ENCODE measurements at regions not wholly inside any gene's neighbourhood (a gene's known extent, or its start where the extent isn't known, plus 50 kb on each side); places are given as distances from the start of the nearest gene placed in this dataset.

DNA sequence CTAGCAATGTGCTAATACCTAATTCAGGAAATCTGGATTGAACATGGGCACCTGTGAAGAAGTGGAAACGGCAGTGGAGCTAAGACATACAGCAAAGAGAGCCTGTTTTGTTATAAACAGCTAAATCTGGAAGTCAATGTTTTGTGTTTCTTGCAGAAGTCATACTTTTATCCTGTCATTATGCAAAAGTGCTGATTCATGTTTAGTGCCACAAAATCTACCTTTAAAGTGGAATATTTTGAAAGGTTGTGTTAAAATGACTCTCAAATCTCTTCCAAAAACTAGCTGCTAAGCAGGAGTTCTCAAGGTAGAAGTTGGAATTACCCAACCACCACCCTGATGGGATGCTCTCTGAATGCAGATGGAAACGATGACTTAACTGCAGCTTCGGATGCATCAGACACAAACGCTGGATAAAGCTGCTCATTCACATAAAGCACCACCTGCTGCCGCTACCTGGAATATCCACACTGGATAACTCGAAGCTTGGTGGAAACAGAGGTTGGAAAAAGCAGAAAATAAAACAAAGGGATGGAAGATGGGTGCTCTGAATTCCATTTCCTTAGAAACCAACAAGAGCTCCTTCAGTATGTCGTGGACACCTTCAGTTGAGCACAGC lies 132.6 kb upstream of the ZNF236 start (continued):
- TF ChIP-seq, protein P1, sequence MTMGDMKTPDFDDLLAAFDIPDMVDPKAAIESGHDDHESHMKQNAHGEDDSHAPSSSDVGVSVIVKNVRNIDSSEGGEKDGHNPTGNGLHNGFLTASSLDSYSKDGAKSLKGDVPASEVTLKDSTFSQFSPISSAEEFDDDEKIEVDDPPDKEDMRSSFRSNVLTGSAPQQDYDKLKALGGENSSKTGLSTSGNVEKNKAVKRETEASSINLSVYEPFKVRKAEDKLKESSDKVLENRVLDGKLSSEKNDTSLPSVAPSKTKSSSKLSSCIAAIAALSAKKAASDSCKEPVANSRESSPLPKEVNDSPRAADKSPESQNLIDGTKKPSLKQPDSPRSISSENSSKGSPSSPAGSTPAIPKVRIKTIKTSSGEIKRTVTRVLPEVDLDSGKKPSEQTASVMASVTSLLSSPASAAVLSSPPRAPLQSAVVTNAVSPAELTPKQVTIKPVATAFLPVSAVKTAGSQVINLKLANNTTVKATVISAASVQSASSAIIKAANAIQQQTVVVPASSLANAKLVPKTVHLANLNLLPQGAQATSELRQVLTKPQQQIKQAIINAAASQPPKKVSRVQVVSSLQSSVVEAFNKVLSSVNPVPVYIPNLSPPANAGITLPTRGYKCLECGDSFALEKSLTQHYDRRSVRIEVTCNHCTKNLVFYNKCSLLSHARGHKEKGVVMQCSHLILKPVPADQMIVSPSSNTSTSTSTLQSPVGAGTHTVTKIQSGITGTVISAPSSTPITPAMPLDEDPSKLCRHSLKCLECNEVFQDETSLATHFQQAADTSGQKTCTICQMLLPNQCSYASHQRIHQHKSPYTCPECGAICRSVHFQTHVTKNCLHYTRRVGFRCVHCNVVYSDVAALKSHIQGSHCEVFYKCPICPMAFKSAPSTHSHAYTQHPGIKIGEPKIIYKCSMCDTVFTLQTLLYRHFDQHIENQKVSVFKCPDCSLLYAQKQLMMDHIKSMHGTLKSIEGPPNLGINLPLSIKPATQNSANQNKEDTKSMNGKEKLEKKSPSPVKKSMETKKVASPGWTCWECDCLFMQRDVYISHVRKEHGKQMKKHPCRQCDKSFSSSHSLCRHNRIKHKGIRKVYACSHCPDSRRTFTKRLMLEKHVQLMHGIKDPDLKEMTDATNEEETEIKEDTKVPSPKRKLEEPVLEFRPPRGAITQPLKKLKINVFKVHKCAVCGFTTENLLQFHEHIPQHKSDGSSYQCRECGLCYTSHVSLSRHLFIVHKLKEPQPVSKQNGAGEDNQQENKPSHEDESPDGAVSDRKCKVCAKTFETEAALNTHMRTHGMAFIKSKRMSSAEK (CRISPR knock-in tag; IDR thresholded peaks at IDR 0.05; ENCODE audit: borderline replicate concordance): no peak
- TF ChIP-seq CREM (CRISPR knock-in tag; IDR thresholded peaks at IDR 0.05) (no peak), SMAD3 (CRISPR knock-in tag; IDR thresholded peaks at IDR 0.05; ENCODE audit: borderline replicate concordance) (no peak), SMAD4 (CRISPR knock-in tag; IDR thresholded peaks at IDR 0.05) (no peak), NFYB (CRISPR knock-in tag; conservative IDR thresholded peaks at IDR 0.05; ENCODE audit: low read depth) (no peak), ESRRA (CRISPR knock-in tag; IDR thresholded peaks at IDR 0.05; ENCODE audit: borderline replicate concordance) (no peak)
- TF ChIP-seq, protein P2, sequence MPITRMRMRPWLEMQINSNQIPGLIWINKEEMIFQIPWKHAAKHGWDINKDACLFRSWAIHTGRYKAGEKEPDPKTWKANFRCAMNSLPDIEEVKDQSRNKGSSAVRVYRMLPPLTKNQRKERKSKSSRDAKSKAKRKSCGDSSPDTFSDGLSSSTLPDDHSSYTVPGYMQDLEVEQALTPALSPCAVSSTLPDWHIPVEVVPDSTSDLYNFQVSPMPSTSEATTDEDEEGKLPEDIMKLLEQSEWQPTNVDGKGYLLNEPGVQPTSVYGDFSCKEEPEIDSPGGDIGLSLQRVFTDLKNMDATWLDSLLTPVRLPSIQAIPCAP (CRISPR knock-in tag; IDR thresholded peaks at IDR 0.05): no peak
- TF ChIP-seq, protein P3, sequence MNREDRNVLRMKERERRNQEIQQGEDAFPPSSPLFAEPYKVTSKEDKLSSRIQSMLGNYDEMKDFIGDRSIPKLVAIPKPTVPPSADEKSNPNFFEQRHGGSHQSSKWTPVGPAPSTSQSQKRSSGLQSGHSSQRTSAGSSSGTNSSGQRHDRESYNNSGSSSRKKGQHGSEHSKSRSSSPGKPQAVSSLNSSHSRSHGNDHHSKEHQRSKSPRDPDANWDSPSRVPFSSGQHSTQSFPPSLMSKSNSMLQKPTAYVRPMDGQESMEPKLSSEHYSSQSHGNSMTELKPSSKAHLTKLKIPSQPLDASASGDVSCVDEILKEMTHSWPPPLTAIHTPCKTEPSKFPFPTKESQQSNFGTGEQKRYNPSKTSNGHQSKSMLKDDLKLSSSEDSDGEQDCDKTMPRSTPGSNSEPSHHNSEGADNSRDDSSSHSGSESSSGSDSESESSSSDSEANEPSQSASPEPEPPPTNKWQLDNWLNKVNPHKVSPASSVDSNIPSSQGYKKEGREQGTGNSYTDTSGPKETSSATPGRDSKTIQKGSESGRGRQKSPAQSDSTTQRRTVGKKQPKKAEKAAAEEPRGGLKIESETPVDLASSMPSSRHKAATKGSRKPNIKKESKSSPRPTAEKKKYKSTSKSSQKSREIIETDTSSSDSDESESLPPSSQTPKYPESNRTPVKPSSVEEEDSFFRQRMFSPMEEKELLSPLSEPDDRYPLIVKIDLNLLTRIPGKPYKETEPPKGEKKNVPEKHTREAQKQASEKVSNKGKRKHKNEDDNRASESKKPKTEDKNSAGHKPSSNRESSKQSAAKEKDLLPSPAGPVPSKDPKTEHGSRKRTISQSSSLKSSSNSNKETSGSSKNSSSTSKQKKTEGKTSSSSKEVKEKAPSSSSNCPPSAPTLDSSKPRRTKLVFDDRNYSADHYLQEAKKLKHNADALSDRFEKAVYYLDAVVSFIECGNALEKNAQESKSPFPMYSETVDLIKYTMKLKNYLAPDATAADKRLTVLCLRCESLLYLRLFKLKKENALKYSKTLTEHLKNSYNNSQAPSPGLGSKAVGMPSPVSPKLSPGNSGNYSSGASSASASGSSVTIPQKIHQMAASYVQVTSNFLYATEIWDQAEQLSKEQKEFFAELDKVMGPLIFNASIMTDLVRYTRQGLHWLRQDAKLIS (CRISPR knock-in tag; IDR thresholded peaks at IDR 0.05; ENCODE audit: borderline replicate concordance): no peak

DNA sequence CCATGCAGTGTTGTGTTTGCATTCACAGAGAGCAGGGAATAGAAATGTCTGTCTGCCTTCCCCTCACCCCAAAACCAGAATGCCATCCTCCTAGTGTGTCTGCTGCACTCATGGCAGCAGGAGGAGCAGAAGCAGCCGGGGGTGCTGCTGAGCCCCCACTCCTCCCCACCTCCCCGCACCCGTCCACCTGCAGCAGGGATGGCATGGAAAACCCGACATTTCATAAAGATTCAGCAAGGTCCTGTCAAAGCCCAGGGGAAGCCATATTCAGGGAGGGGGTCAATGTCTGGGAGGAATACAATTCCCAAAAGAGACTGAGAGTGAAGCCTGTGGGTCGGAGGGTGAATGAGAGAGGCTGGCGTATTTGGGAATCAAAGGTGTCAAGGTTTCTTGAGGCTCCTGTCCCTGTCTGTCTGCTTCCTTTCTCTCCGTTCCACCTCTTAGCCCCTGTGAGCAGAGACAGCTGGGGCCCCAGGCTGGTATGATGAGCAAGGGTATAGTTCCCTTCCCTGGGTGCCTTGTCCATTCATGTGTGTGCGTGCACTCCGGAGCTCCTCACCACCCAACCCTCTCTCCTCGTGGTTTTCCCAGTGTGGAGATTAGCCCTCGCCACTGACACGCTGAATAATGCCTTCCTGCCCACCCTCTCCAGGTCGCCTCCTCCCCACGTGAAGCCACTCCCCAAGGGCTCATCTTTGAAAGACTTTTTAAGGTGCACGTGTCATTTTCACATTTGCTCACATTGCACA lies 133.5 kb upstream of the ZNF236 start:
- no peak overlapping the region for H3K4me3 Mint-ChIP-seq
- TF ChIP-seq SP1 (CRISPR knock-in tag; conservative IDR thresholded peaks at IDR 0.05) (no peak), TCF7 (CRISPR knock-in tag; IDR thresholded peaks at IDR 0.05; ENCODE audit: low read depth) (no peak), CBFB (CRISPR knock-in tag; IDR thresholded peaks at IDR 0.05; ENCODE audit: low read depth) (no peak), ZNF263 (CRISPR knock-in tag; IDR thresholded peaks at IDR 0.05; ENCODE audit: low read depth) (no peak)
- TF ChIP-seq, protein P4, sequence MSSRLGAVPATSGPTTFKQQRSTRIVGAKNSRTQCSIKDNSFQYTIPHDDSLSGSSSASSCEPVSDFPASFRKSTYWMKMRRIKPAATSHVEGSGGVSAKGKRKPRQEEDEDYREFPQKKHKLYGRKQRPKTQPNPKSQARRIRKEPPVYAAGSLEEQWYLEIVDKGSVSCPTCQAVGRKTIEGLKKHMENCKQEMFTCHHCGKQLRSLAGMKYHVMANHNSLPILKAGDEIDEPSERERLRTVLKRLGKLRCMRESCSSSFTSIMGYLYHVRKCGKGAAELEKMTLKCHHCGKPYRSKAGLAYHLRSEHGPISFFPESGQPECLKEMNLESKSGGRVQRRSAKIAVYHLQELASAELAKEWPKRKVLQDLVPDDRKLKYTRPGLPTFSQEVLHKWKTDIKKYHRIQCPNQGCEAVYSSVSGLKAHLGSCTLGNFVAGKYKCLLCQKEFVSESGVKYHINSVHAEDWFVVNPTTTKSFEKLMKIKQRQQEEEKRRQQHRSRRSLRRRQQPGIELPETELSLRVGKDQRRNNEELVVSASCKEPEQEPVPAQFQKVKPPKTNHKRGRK (CRISPR knock-in tag; IDR thresholded peaks at IDR 0.05; ENCODE audit: borderline replicate concordance): no peak
- TF ChIP-seq, protein P2 (CRISPR knock-in tag; IDR thresholded peaks at IDR 0.05): no peak
- H3K4me1 Mint-ChIP-seq: peaks cover 19% of the 10 kb centered on the region
- no peak for DNase-seq (ENCODE audit: low spot score)
- no peaks in the 10 kb centered on the region for H3K27me3 Mint-ChIP-seq (ENCODE audit: low read depth)
- H3K27ac Mint-ChIP-seq: no peak overlapping the region
- peaks cover 6% of the 10 kb centered on the region for H3K36me3 Mint-ChIP-seq
- H3K9me3 Mint-ChIP-seq: peaks cover 7% of the 10 kb centered on the region
- no peak for ATAC-seq
- POLR2A ChIA-PET: no interaction called here
- CTCF ChIA-PET: interaction anchor here (1.0 to 2.7 kb wide), 7 partner anchors 9 to 290 kb away, joined by 3 to 17 read pairs (median 4); no protein-coding TSS in a partner anchor
